ENCODE measurements at regions not wholly inside any gene's neighbourhood (a gene's known extent, or its start where the extent isn't known, plus 50 kb on each side); places are given as distances from the start of the nearest gene placed in this dataset.
A peak's percentile ranks its signal among the peaks of the same experiment; 100 is the strongest.

DNA sequence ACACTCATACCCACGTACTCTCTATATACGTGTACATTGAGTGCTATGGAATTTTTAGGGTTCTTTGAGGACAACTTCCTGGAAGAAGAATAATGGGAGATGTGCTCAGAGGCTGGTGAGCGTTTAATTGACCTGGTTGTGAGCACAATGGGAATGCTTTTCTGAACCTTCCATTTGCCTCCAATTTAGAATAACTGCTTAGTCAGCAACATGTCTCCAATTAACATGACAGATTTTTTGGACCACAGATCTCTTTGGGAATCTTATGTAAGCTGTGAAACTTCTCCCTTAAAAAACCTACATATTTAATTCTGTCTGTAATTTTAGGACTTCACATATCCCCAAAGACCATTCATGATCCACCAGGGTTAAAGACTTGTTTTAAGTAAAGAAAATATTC, 166.7 kb upstream of the TNP1 start:
- Histone ChIP-seq H3K27ac (no peak overlapping the region), H3K4me1 (no peaks in the 10 kb centered on the region), H3K27me3 (no peaks in the 10 kb centered on the region), H3K4me3 (no peak overlapping the region), H3K36me3 (no peaks in the 10 kb centered on the region), H3K9me3 (no peaks in the 10 kb centered on the region)
- DNase-seq, result no peak
- intact Hi-C loops (cut with DNase I; ENCODE audit: low total_unique reads), result no loop called here
- TF ChIP-seq, protein P1, sequence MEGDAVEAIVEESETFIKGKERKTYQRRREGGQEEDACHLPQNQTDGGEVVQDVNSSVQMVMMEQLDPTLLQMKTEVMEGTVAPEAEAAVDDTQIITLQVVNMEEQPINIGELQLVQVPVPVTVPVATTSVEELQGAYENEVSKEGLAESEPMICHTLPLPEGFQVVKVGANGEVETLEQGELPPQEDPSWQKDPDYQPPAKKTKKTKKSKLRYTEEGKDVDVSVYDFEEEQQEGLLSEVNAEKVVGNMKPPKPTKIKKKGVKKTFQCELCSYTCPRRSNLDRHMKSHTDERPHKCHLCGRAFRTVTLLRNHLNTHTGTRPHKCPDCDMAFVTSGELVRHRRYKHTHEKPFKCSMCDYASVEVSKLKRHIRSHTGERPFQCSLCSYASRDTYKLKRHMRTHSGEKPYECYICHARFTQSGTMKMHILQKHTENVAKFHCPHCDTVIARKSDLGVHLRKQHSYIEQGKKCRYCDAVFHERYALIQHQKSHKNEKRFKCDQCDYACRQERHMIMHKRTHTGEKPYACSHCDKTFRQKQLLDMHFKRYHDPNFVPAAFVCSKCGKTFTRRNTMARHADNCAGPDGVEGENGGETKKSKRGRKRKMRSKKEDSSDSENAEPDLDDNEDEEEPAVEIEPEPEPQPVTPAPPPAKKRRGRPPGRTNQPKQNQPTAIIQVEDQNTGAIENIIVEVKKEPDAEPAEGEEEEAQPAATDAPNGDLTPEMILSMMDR (IDR thresholded peaks at IDR 0.05), result no peak
- TF ChIP-seq EP300 (IDR thresholded peaks at IDR 0.05) (no peak), POLR2AphosphoS5 (IDR thresholded peaks at IDR 0.05) (no peak), POLR2A (IDR thresholded peaks at IDR 0.05) (no peak)
- WGBS, 5 donors, result 88 to 94% (median 91%) methylated on average over 3 of the region's 3 CpGs

DNA sequence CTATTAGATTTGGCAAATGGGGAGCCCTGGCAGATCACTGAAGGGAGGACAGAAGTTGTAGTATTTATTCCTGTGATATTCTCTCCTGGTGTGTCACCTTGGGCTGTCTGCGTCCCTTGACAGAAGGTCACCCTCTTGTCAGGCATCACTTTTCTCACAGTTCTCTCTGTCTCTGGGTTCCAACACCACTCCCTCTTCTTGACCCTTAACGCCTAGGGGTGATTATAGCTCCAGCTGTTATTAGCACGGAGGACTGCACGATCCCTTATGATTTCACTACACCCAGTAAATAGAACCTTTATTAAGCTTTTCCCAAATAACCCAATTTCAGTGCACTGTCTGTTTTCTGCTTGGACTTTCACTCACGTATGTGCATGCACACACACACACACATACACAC, 166.3 kb upstream of the TNP1 start:
- Histone ChIP-seq H3K4me1 (no peaks in the 10 kb centered on the region), H3K27ac (no peak overlapping the region), H3K27me3 (no peaks in the 10 kb centered on the region), H3K36me3 (no peaks in the 10 kb centered on the region), H3K9me3 (no peaks in the 10 kb centered on the region), H3K4me3 (no peak overlapping the region)
- no peak for DNase-seq
- 82 to 97% (median 92%) methylated on average over 5 of the region's 5 CpGs for WGBS, 5 donors
- intact Hi-C loops (cut with DNase I; ENCODE audit: low total_unique reads), result no loop called here
- TF ChIP-seq, protein P1 (IDR thresholded peaks at IDR 0.05), result no peak
- TF ChIP-seq POLR2A (IDR thresholded peaks at IDR 0.05) (no peak), EP300 (IDR thresholded peaks at IDR 0.05) (no peak), POLR2AphosphoS5 (IDR thresholded peaks at IDR 0.05) (no peak)

DNA sequence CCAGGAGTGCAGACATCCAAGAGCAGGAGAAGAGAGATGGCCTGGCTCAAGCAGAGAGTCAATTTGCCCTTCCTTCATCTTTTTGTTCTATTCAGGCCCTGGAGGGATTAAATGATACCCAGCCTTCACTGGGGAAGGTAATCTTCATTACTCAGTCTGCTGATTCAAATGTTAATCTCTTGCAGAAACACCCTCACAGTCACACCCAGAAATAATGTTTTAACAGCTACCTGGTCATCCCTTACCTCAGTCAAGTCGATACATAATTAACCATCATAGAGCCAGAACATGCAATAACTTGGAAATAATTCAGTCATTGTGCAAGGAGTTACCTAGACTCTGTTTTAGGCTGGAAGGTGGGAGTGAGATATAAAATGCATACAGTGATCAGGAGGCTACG, 163.7 kb upstream of the TNP1 start:
- DNase-seq, result no peak
- Histone ChIP-seq H3K4me1 (no peaks in the 10 kb centered on the region), H3K9me3 (no peaks in the 10 kb centered on the region), H3K27ac (no peak overlapping the region), H3K36me3 (no peaks in the 10 kb centered on the region), H3K27me3 (no peaks in the 10 kb centered on the region), H3K4me3 (no peak overlapping the region)
- WGBS, 5 donors, result 40 to 62% (median 47%) methylated on average over 2 of the region's 2 CpGs
- intact Hi-C loops (cut with DNase I; ENCODE audit: low total_unique reads), result no loop called here
- TF ChIP-seq EP300 (IDR thresholded peaks at IDR 0.05) (no peak), POLR2A (IDR thresholded peaks at IDR 0.05) (no peak), POLR2AphosphoS5 (IDR thresholded peaks at IDR 0.05) (no peak)
- TF ChIP-seq, protein P1 (IDR thresholded peaks at IDR 0.05), result no peak

DNA sequence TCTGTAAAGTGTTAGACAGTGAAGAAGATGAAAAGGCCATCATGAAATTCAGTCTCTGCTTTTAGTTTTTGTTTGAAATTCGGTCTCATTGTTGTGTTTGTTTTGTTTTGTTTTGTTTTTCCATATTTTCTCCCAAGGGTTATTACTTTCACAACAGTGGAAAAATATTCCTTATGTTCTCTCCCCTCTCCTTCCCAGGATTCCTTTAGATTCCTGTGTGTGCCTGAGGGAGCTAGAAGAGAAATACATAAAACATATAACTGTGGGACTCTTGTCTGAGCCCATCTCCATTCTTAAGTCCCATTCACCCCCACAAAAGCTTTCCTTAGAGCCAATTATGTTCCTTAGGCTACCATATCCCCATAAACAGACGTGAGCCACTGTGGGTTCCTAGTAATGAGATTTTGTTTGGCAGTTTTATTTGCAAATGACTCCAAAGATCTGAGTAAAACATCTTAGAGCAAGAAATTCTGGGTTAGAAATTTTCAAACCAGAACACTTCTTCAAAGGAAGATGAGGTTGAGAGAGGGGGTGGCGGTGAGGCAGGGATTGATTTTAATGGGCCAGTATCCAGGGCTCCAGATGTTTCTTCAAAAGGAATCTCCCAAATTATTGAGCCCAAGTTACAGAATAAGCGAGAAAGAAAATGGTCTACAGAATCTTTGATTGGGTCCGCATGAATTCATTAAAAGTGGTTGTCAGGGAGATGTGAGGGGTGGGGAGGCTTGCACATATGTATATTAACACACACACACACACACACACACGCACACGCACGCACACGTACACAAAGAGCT, 157.8 kb upstream of the TNP1 start:
- peak in 1 of 2 donors; percentile 48 for DNase-seq
- Histone ChIP-seq H3K36me3 (no peaks in the 10 kb centered on the region), H3K4me1 (peaks cover 0 to 8% (median 0%) of the 10 kb centered on the region in 4 donors), H3K4me3 (no peak overlapping the region), H3K27ac (no peak overlapping the region), H3K9me3 (no peaks in the 10 kb centered on the region), H3K27me3 (no peaks in the 10 kb centered on the region)
- TF ChIP-seq POLR2A (IDR thresholded peaks at IDR 0.05), result no peak
- TF ChIP-seq EP300 (IDR thresholded peaks at IDR 0.05), result no peak
- no peak for TF ChIP-seq POLR2AphosphoS5 (IDR thresholded peaks at IDR 0.05)
- TF ChIP-seq, protein P1 (IDR thresholded peaks at IDR 0.05), result no peak
- 66 to 82% (median 81%) methylated on average over 9 of the region's 9 CpGs for WGBS, 5 donors
- intact Hi-C loops (cut with DNase I; ENCODE audit: low total_unique reads), result no loop called here
